IPS-18c (cell line): ENCODE measurements at regions not wholly inside any gene's neighbourhood (a gene's known extent, or its start where the extent isn't known, plus 50 kb on each side); places are given as distances from the start of the nearest gene placed in this dataset.
"Not testable (repeated sequence)": the region's sequence is repeated elsewhere in the genome, so short reads cannot be mapped to it uniquely, and the experiment has no call there.

ENCODE experiments used
- H3K4me3 ChIP-seq: 2 replicates; pipeline ENCODE4 v1.7.0; 2013; ENCODE audit warnings: low read depth, mild to moderate bottlenecking, low read length, moderate library complexity; ENCODE audit not compliant: insufficient read depth
- H3K9me3 ChIP-seq: one replicate; pipeline ENCODE4 v1.6.1; 2013; ENCODE audit warnings: mild to moderate bottlenecking, low read length, moderate library complexity; ENCODE audit not compliant: control insufficient read depth, insufficient read depth

- Histone ChIP-seq H3K4me3 (no peak overlapping the region), H3K9me3 (no peaks in the 10 kb centered on the region)
Observed at GRCh38 chr12:97681612-97682504, 219.3 kb downstream of the RMST start.

- Histone ChIP-seq H3K4me3 (no peak overlapping the region), H3K9me3 (peaks cover 2% of the 10 kb centered on the region)
Observed at GRCh38 chr12:97685360-97685759, 222.8 kb downstream of the RMST start.

- no peak overlapping the region for H3K4me3 ChIP-seq
- peaks cover 2% of the 10 kb centered on the region for H3K9me3 ChIP-seq
Observed at GRCh38 chr12:97701901-97702300, 239.3 kb downstream of the RMST start.

- H3K4me3 ChIP-seq = no peak overlapping the region
- H3K9me3 ChIP-seq = no peaks in the 10 kb centered on the region
Observed at GRCh38 chr12:97711392-97711791, 248.8 kb downstream of the RMST start.

GRCh38 chr12:97713270-97713669 lies 250.7 kb downstream of the RMST start:
- H3K9me3 ChIP-seq = no peaks in the 10 kb centered on the region

DNA sequence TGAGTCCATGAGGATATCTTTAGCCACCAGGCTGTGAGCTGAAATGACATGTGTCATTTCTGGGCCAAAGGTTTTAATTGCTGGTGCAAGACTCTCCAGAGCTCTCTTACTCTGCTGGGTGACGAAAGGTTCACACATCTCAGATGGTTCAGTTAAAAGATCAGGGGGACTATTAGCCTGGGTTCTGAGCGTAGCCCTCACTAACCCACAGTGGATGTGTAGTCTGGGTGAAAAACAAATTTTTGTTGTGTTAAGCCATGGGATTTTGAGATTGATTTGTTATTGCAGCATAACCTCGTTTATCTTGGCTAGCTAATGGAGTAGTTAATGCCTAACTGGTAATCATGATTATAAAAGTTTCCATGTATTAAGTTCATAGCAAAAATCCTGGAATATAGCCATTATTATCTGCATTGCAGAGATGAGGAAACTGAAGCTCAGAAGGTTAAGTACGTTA lies 251.5 kb downstream of the RMST start:
- H3K4me3 ChIP-seq = no peak overlapping the region
- H3K9me3 ChIP-seq = no peaks in the 10 kb centered on the region

More at GRCh38 chr12:97713270-97713669, 250.7 kb downstream of the RMST start:
- H3K4me3 ChIP-seq = no peak overlapping the region

DNA sequence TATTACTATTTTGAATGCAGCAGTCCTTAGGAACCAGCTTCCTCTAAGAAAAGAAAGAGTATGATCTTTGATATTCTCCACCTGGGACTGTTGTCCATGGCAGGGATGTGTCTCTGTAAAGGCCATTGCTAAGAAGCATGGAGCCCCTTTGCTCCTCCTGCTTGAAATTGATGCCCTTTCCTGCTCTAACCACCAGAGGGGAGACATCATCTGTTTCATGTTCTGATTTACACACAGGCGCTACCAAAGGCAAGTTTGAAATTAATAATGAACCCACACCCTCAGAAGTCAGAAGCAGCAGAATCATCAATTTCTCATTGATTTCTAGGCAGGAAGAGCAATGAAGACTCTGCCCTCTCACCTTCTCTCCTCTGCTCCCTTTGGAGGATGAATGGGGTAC lies 253.8 kb downstream of the RMST start:
- no peak overlapping the region for H3K4me3 ChIP-seq
- H3K9me3 ChIP-seq = no peaks in the 10 kb centered on the region

- not testable (repeated sequence) for H3K9me3 ChIP-seq, H3K4me3 ChIP-seq
Observed at GRCh38 chr12:97723801-97724200, 261.2 kb downstream of the RMST start.

DNA sequence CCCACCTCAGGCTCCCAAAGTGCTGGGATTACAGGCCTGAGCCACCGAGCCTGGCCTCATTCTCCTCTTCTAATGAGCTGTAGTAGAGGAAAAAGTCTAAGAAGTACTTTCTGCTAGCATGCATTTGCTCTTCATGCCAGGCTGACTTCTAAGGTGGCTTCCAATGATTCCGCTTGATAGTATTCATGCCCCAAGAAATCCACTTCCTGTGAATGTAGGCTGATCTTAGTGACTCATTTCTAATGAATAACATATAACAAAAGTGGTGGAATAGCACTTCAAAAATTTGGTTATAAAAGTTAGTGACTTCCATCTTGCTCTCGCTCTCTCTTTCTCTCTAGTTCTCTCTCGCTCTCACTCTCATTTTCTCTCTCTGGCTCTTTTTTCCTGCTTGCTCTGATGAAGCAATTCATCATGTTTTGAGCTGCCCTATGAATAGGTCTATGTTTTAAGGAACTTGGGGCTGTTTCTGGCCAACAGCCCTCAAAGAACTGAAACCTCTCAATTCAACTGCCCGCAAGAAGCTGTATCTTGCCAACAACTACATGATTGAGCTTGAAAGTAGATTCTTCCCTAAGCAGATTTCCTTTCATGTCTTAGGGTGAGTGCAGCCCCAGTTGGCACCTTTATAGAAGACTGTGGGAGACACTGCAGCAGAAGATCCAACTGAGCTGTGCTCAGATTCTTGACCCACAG lies 282.9 kb downstream of the RMST start:
- no peaks in the 10 kb centered on the region for H3K9me3 ChIP-seq
- H3K4me3 ChIP-seq = no peak overlapping the region

DNA sequence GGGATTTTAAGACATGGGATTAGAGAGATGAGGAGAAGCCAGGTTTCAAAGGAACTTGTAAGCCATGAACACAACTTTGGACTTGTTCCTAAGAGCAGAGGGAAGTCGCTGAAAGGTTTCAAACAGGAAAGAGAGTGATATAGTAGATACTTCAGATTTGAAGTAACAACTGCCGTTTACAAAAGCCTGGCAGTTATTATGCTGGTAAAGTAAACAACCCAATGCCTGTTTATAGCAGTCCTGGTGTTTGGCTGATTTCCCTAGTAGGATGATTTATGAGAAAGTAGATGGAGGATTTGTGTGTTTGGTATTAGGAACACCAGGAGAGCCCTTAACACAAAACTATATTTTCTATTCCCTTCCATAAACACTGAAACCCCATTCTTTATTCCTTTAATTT lies 285.7 kb downstream of the RMST start:
- H3K9me3 ChIP-seq = no peaks in the 10 kb centered on the region

GRCh38 chr12:97751704-97752103 lies 289.1 kb downstream of the RMST start:
- H3K9me3 ChIP-seq = no peaks in the 10 kb centered on the region
- H3K4me3 ChIP-seq = no peak overlapping the region

More for the DNA sequence above, 285.7 kb downstream of the RMST start:
- H3K4me3 ChIP-seq = no peak overlapping the region

DNA sequence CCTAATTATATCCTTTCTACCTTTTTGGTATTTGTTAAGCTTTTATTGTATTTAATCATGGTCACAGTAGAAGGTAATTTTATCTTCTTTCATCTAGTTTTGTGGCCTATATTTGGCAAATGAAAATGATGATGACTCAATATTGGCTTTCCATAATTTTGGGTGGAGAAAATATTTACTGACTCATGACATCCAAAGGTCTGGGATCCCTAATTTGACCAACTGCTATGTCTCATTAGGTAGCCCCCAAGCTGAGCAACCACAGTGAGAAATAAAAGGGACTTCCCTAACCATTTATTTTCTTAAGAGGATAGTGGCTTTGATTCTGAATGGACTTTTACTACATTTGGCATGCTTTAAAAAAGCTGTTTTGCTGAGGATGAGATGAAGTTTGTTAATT lies 289.5 kb downstream of the RMST start:
- no peaks in the 10 kb centered on the region for H3K9me3 ChIP-seq
- H3K4me3 ChIP-seq = no peak overlapping the region

DNA sequence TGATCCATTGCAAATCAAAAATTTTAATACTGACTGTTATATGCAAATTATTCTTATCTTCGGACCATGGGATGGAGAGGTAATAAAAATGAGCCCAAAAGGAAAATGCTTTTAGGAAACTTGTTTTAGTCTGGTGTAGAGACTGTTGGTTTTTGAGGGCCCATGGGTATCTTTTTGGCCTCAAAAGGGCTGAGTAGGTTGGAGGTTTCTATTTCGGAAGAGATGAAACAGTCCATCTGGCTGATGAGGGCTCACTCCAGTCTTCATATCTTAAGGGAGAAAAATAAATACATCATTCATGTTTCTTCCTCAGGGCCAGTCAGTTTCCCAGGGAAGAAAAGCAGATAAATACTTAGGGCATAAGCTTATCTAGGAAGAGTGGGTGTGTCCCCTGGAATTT lies 290.7 kb downstream of the RMST start:
- no peak overlapping the region for H3K4me3 ChIP-seq

DNA sequence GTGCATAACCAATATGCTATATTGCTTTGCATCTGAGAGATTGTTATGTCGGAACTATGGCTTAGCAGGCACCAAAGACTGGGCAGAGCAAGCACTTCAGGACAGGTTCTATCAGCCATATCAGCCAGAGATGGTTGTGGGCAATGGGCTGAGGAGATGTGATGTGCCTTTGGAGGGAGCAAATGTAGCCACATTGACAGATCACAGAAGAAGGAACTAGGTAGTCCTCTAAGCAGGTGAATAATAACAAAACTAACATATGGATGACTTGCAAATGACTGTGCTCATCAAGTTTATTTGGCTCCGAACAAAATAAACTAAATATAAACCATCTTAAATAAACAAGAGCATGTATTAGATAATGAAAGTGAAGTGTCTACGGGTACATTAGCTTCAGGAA lies 291.7 kb downstream of the RMST start:
- Histone ChIP-seq H3K4me3 (no peak overlapping the region), H3K9me3 (no peaks in the 10 kb centered on the region)

More for the DNA sequence above, 290.7 kb downstream of the RMST start:
- H3K9me3 ChIP-seq = no peaks in the 10 kb centered on the region

GRCh38 chr12:97756066-97756666 lies 293.6 kb downstream of the RMST start:
- Histone ChIP-seq H3K4me3 (no peak overlapping the region), H3K9me3 (no peaks in the 10 kb centered on the region)

- no peak overlapping the region for H3K4me3 ChIP-seq
- H3K9me3 ChIP-seq = no peaks in the 10 kb centered on the region
Observed at GRCh38 chr12:97756741-97757140, 294.1 kb downstream of the RMST start.

DNA sequence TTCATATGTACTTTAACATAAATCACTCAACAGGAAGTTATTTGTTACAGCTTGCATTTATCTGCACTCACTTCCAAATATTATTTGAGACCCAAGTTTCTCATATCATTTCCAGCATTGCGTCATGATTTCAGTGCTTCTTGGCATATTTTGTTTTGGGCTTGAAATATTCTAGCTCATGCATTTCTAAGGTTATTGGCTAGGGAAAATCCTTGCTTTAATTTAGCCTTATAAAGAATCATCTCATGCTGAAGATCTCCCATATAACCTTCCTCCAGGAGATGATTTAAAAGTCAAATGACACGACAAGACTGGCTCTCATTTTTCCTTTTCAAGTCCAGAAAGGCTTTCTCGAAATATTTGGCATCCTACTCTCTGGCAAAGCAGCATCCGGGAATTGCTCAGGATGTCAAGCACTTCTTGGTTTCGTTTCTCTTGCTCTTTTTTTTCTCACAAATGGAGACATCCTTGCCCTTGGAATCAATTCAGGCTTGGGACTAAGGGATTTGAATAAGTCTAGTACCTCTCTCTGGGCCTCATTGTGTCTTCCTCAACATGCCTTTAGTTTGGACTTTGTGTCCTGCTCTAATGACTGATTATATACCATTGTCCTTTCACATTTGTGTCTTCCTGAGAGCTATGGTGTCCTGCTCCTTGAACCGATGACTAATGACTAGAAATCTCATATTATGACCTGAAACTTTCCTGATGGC lies 295.0 kb downstream of the RMST start:
- no peak overlapping the region for H3K4me3 ChIP-seq
- H3K9me3 ChIP-seq = no peaks in the 10 kb centered on the region
